ENCODE measurements at regions not wholly inside any gene's neighbourhood (a gene's known extent, or its start where the extent isn't known, plus 50 kb on each side); places are given as distances from the start of the nearest gene placed in this dataset.

DNA sequence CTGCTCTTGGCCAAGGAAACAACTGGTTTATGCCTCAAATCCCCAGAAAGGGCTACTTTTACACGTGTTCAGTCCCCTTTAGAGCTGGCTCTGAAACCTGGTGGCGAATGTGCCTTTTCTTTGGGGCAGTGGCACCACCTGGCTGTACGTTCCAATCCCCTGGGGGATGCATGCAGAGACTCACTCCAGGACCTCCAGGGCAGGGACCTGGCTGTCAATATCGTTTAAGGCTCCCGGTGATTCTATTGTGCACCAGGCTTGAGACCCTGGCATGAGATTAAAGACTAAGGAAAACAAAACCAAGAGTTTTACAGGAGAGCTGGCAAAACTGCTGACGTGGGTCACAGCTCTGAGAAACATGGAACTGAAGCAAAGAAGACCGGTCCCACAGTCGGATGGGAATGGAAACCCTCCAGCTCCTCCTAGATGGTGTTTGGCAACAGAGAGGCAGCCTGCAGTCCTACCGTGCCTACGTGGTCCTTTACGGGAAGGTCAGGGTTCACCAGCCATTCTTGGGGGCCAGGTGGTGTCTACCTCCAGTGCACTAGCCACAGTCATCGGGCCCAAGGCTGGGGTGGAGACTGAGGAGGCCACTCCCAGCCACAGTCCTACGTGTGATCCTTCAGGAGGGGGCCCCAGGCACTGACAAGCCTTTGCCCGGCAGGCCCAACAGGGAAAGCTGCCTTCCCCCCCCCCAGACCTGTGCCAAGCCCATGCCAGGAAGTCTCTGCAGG lies 203.3 kb upstream of the CST7 start:
- CTCF ChIA-PET: interaction anchor here (0.9 kb wide), 1 partner anchor 173 kb away, joined by 3 read pairs; no protein-coding TSS in a partner anchor
- Histone ChIP-seq H3K36me3 (ENCODE audit: control insufficient read depth, insufficient read depth, low read length) (no peaks in the 10 kb centered on the region), H3K27me3 (ENCODE audit: control insufficient read depth, insufficient read depth, low read length) (peaks cover 2% of the 10 kb centered on the region; the same call in 1 of the 2 replicates), H3K4me3 (ENCODE audit: low read depth, low read length) (no peak overlapping the region)
- TF ChIP-seq CTCF (IDR thresholded peaks at IDR 0.05; ENCODE audit: insufficient read depth, low read depth, low read length): no peak
- DNase-seq (ENCODE audit: low read depth): no peak
- POLR2A ChIA-PET: no interaction called here

DNA sequence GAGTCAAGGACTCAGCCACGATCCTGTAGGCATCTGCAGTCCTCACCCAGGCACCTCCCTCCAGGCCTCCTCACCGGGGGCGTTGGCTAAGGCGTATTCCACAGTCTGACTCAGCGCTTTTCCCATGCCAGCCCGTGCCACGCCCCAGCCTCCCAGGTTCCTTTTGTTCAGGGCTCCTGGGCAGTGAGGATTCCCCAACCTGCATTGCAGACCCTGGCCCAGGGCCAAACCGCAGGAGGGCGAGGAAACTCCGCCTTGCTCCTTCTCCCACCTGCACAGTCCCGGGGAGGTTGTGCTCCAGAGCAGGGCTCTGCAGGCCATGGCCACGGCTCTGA lies 202.8 kb upstream of the CST7 start:
- no peak for TF ChIP-seq CTCF (IDR thresholded peaks at IDR 0.05; ENCODE audit: insufficient read depth, low read depth, low read length)
- CTCF ChIA-PET: interaction anchor here (0.8 to 0.9 kb wide), 2 partner anchors 19 to 173 kb away, joined by 3 read pairs; no protein-coding TSS in a partner anchor
- DNase-seq (ENCODE audit: low read depth): no peak
- H3K27me3 ChIP-seq (ENCODE audit: control insufficient read depth, insufficient read depth, low read length): peaks cover 2% of the 10 kb centered on the region; the same call in 1 of the 2 replicates
- POLR2A ChIA-PET: no interaction called here
- no peak overlapping the region for H3K4me3 ChIP-seq (ENCODE audit: low read depth, low read length)
- no peaks in the 10 kb centered on the region for H3K36me3 ChIP-seq (ENCODE audit: control insufficient read depth, insufficient read depth, low read length)

DNA sequence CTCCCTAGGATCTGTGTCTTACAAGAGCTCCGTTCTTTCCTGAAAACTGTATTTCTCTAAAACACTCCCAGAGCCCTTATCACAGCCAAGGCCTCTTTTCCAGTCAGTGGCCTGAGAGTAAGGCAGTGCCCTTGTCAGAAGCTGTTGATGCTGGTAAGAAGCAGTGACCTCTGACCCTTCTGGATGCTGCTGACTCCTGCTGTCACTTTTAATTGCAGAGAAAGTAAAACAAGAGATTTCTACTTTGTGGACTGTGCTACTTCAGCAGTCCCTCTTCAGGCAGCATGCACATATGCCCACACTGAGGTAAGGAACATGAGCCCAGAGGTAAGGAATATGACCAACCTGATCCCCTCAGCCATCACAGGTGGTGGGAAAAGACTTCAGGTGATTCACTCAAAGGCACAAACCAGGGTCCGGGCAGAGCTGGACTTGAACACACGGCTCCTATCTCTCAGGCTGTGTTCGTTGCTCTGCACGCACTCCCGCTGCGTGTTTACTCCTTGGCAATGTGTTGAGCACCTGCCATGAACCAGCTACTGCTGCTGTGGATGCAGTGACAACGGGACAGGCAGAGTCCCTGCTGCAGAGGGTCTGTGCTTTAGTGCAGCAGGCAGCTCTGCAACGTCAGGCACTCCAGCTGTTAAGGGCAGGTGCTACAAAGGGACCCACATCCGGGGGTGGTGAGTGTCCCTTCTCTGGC lies 201.9 kb upstream of the CST7 start:
- Histone ChIP-seq H3K36me3 (ENCODE audit: control insufficient read depth, insufficient read depth, low read length) (no peaks in the 10 kb centered on the region), H3K27me3 (ENCODE audit: control insufficient read depth, insufficient read depth, low read length) (peaks cover 2% of the 10 kb centered on the region; the same call in 1 of the 2 replicates), H3K4me3 (ENCODE audit: low read depth, low read length) (no peak overlapping the region)
- ChIA-PET CTCF (interaction anchor here (0.8 kb wide), 1 partner anchor 20 kb away, joined by 3 read pairs; no protein-coding TSS in a partner anchor), POLR2A (no interaction called here)
- TF ChIP-seq CTCF (IDR thresholded peaks at IDR 0.05; ENCODE audit: insufficient read depth, low read depth, low read length): no peak
- no peak for DNase-seq (ENCODE audit: low read depth)

- no peak for DNase-seq (ENCODE audit: low read depth)
- CTCF ChIA-PET: no interaction called here
- Histone ChIP-seq H3K4me3 (ENCODE audit: low read depth, low read length) (no peak overlapping the region), H3K36me3 (ENCODE audit: control insufficient read depth, insufficient read depth, low read length) (no peaks in the 10 kb centered on the region), H3K27me3 (ENCODE audit: control insufficient read depth, insufficient read depth, low read length) (peaks cover 2% of the 10 kb centered on the region; the same call in 1 of the 2 replicates)
- POLR2A ChIA-PET: no interaction called here
- no peak for TF ChIP-seq CTCF (IDR thresholded peaks at IDR 0.05; ENCODE audit: insufficient read depth, low read depth, low read length)
Observed at GRCh38 chr20:24747881-24748595, 201.0 kb upstream of the CST7 start.

GRCh38 chr20:24751551-24751950 lies 197.5 kb upstream of the CST7 start:
- no peaks in the 10 kb centered on the region for H3K36me3 ChIP-seq (ENCODE audit: control insufficient read depth, insufficient read depth, low read length)
- DNase-seq (ENCODE audit: low read depth): no peak
- CTCF ChIA-PET: no interaction called here
- TF ChIP-seq CTCF (IDR thresholded peaks at IDR 0.05; ENCODE audit: insufficient read depth, low read depth, low read length): no peak
- 0 out of 2 replicates have a peak, but pooled peaks cover 1% of the 10 kb centered on the region for H3K27me3 ChIP-seq (ENCODE audit: control insufficient read depth, insufficient read depth, low read length)
- POLR2A ChIA-PET: no interaction called here
- no peak overlapping the region for H3K4me3 ChIP-seq (ENCODE audit: low read depth, low read length)
